HG02938 (cell line): ENCODE measurements at regions not wholly inside any gene's neighbourhood (a gene's known extent, or its start where the extent isn't known, plus 50 kb on each side); places are given as distances from the start of the nearest gene placed in this dataset.
"Not testable (repeated sequence)": the region's sequence is repeated elsewhere in the genome, so short reads cannot be mapped to it uniquely, and the experiment has no call there.

Experiments used
- ATAC-seq: cut with Tn5 transposase; IDR thresholded peaks from one replicate; pipeline ENCODE4 v1.9.1; 2021; ENCODE audit warnings: mild to moderate bottlenecking, moderate library complexity; ENCODE audit not compliant: unreplicated experiment

DNA sequence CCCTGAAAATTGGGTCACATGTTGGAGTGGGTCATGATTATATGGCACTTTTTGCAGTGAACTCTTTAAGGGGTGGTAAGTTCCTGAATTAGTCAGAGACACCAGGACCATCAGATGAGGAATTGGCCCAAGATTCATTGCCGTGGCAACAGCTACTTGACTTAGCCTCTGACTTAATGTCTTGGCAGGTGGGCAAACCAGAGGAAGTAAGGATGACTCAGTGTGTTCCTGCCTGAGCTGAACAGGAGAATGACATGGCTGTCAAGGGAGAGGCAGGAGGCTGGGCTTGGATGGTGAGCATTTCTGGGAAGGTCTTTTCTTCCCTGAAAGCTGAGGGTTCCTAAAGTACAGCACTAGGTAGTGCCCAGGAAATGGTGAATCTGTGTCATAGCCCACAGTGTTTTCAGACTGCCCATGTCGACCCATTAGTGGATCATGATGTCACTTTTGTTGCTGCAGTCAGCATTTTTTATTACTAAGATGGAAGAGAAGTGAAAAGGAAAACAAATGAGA is 170.1 kb upstream of the PWP1 start:
- ATAC-seq = no peak

DNA sequence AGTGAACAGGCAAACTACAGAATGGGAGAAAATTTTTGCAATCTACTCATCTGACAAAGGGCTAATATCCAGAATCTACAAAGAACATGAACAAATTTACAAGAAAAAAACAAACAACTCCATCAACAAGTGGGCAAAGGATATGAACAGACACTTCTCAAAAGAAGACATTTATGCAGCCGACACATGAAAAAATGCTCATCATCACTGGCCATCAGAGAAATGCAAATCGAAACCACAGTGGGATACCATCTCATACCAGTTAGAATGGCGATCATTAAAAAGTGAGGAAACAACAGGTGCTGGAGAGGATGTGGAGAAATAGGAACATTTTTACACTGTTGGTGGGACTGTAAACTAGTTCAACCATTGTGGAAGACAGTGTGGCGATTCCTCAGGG is 167.8 kb upstream of the PWP1 start:
- ATAC-seq = not testable (repeated sequence)

DNA sequence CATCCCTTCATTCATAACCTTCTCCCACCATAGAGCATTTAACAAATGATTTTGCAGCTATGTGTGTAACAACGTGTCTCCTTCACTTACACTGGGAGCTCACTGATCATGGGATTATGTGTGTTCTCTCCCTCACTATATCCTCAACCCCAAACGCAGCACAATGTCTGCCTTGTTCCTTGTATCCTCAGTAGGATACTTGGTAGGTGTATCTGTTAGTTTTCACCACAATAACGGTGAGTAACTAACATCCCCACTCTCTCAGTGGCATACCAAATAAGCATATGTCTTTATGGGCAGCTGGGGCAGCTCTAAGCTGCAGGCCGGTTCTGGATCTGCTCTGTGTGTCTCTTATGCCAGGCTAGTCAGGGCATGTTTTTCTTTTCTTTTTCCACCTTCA is 166.7 kb upstream of the PWP1 start:
- ATAC-seq = no peak

DNA sequence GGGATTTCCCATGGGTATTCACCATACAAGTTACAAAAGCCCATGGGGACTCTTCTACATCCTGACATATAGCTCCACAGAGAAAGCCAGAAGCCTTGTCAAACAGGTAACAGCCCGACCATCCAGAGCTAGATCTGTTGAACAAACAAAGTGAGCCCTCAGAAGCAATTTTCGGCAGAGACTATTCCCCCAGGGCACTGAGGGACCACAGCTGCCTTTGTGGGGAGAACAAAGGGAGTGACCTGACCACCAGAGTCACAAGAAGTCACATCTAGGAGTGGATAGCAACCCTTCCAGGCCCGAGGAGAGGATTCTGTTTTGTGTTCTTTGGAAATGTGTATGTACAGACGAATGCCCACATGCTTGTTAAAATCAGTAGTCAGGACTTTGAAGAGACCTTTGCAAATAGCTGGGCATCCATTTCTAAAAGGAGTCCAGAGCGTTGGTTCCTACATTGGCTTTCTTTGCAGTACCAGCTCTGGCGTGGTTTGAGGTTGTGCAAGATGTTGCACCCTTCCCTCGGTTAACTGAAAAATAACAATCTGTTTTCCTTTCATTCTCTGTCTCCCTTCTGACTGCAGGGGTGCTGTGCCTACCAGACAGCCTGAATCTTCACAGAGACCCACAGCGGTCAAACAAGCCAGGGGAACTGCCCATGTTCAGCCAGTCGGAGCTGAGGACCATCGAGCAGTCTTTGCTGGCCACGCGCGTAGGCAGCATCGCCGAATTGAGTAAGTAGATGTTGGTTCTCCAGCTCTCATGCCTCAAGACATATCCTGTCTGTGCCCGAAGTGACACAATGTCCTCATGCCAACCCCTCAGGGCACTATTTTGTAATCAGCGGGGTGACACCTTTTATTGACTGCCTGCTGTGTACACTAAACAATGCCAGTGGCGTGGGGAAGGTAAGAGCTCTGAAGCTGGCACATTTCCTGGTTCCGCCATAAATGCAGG is 165.4 kb upstream of the PWP1 start:
- no peak for ATAC-seq

DNA sequence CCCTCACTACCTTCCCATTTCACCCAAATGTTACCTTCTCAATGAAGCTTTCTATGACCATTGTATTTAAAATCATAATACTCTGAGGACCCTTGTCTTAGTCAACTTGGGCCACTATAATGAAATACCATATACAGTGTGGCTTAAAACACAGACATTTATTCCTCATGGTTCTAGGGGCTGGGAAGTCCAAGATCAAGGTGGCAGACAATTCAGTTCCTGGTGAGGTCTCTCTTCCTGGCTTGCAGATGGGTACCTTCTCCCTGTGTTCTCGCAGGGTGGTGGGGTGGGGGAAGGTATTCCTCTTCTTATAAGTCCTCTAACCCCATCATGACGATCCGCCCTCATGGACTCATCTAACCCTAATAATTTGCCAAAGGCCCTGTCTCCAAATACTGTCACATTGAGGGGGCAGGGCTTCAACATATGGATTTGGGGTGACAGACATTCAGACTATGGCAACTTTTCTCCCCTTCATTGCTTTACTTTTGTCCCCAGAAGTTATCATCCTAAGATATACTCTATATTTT is 163.7 kb upstream of the PWP1 start:
- ATAC-seq = no peak

DNA sequence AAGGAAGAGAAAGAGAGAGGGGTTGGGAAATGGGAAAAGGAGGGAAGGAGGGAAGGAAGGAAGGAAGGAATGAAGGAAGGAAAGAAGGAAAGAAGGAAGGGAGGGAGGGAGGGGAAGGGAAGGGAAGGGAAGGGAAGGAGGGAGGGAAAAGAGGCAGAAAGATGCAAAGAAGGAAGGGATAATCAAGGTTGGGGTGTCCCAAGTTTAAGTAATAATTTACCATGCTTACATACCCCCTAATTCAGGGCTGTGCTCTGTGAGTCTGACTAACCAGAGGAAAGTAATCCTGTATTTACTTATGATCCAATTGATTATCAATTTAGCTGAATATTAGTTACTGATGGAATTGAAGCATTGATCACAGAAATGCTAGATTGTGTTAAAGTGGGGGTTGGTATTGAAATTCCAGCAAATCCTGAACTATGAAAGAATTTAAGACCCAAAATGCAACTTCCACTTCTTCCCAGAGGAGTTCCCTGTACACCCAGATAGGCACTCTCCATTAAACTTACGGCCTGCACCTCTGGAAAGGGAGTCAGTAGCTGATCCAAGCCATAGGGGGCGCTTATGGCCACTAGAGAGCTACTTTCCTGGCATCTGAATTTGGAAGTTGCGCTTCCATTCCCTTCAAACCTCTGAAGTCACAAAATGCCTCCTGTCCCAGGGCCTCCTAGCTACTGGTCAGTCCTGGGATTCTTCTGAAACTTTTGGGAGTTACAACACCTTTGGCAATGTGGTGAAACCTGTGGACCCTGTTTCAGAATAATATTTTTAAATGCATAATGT is 162.7 kb upstream of the PWP1 start:
- ATAC-seq = no peak

DNA sequence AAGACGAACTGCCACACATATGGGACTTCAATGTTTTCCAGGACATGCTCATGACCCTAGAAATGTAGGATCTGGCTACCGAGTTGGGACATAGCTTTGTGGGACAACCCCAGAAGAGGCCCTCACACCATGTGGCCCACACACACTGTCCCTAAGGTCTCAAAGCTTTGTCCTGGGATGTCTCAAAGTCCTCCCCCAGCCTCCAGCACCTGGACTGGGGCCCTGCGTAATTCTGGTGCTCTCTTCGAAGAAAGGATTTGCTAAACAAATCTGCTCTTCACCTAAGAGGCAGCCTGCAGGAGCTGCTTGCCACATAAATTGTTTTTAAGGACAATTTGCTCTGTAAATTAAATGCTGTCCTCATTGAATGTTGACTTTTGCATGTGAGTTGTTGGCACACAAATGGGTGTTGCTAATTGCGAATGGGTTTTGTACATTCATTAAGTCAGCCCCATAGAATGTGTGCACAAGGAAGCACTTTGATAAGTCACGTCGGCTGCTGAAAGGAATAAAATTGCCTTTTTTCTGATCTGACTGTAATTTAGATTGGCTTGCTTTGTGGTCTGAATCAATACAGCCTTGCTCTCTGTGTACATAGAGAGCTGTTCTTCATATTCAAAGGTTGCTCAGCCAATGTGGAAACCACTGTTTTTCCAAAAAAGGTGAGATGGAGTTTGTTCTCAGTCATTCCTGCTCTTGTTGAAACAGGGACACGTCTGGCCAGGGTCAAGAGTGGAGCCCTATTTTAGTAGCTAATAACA is 161.6 kb upstream of the PWP1 start:
- no peak for ATAC-seq

DNA sequence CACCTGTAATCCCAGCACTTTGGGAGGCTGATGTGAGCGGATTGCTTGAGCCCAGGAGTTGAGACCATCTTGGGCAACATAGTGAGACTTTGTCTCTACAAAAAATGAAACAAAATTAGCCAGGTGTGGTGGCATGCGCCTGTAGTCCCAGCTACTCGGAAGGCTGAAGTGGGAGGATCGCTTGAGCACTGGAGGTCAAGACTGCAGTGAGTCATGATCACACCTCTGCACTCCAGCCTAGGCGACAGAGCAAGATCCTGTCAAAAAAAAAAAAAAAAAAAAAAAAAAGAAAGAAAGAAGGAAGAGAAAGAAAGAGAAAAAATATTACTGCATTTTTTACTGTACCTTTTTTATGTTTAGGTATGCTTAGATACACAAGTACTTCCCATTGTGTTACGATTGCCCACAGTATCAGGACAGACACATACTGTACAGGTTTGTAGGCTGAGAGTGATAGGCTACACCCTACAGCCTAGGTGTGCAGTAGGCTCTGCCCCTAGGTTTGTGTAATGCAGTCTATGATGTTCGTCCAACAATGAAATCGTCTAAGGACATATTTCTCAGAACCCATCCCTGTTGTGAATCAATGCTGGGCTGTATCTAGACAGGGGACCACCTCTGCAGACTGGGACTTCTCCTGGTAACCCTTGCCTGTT is 160.4 kb upstream of the PWP1 start:
- ATAC-seq = no peak

DNA sequence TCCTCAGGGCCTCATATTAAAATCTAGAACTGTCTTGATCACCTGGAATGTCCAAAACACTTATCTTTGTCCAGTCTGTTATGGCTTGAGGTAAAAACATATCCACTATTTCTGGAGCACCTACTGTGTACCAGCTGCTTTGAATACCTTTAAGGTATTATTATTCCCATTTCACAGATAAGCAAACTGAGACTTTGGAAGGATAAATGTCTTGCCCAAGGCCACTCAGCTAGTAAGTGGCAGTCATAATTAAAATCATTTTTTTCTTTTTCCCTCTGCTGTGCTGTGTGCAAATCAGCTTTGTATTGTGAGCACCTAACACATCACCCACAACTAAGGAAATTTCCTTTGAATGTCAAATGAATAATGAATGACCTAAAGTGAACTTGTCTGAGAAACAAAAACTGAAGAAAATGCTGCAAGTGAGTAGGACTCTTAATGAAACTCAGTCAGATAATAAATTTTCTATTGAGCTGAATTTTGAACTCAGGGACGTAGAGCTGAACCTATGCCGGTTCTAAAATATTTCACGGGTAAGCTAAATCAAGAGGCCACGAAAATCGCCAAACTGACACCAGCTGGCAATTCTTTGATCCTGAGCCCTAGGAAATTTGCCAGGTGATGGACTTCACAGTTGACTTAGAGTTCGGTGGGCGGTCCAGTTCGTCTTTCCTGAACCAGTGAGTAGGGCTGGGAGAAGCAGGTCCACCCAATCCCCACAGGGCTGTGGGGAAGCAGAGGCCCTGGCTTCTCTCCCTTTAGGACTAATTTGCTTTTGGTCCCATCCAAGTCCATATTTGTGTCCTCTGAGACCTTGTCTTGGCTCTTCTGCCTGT is 159.7 kb upstream of the PWP1 start:
- ATAC-seq = no peak

DNA sequence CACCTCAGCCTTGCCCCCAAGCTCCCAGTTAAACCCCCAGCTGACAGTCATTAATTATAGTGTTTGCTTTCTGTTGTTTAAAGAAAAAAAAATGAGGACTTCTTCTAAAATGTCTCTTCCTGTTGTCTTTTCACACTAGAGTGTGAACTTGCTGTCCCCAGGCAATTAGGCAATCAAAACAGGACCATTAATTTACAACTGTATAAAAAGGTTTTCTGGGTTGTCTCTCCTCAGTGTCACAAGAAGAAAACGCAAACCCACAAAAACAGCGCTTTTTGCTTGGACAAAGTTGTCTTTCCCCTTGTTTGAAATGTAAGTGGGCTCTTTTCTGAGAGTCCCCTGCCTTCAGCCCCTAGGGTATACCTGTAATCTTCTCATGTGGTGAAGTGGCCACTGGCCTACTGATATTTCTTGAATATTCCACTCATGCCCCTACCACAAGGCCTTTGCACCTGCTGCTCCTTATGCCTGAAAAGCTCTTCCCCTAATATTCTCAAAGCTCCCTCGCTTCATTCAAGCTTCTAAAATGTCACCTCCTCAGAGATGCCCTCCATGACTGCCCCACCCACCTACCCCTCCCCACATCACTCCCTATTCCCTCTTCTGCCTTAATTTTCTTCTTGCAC is 158.9 kb upstream of the PWP1 start:
- no peak for ATAC-seq

DNA sequence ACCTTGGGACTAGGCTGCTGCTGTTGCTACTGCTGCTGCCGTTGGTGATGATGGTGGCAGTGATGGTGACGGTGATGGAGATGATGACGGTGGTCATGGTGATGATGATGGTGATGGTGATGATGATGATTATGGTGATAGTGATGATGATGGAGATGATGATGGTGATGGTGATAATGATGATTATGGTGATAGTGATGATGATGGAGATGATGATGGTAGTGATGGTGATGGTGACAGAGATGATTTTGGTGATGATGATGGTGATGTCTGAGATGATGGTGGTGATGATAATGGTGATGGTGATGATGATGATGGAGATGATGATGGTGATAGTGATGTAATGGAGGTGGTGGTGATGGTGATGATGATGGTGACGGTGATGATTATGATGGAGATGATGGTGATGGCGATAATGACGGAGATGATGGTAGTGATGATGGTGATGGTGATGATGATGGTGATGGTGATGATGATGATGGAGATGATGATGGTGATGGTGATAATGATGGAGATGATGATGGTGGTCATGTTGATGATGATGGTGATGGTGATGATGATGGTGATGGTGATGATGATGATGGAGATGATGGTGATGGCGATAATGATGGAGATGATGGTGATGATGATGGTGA is 156.8 kb upstream of the PWP1 start:
- no peak for ATAC-seq

DNA sequence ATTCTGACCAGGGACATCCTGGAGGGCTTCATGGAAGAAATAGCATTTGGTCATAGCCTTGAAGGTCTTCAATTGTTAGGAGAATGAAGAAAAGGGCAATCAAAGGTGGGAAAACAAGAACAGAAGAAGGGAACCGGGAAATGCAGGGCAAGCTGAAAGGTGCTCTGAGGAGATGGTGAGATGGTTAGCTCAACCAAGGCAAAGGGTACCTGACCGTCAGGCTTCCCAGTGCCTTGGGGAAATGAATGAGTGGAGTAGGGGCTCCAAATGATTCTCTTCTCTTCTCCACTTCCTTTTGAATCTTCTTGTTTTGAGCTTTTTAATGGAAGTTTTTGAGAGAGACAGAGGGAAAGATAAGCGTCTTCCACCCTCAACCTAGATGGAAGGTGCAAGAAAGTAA is 155.6 kb upstream of the PWP1 start:
- no peak for ATAC-seq

DNA sequence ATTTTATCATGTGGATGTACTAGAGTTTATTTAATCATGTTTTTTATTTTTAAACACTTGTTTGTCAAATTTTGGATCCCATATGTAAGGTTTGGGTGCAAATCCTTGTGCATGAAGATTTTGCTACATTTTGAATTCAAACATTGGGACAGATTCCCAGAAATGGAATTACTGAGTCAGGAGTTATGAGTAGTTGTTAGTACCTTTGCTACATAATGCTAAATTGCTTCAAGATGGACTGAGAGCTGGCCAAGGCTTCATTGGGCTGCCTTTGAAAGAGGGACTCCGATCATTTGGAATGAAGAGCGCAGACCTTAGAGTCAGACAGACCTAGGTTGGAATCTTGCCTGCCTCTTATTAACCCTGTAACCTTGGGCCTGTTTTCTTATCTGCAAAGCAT is 154.9 kb upstream of the PWP1 start:
- no peak for ATAC-seq

DNA sequence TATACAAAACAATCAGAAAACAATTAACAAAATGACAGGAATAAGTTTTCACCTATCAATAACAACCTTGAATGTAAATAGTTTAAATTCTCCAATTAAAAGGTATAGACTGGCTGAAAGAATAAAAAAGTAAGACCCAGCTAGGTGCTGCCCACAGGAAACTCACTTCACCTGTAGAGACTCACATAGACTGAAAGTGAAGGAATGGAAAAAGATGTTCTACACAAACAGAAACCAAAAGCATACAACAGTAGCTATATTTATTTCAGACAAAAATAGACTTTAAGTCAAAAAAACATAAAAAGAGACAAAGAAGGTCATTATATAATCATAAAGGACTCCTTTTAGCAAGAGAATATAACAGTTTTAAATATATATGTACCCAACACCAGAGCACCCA is 152.4 kb upstream of the PWP1 start:
- ATAC-seq = no peak

DNA sequence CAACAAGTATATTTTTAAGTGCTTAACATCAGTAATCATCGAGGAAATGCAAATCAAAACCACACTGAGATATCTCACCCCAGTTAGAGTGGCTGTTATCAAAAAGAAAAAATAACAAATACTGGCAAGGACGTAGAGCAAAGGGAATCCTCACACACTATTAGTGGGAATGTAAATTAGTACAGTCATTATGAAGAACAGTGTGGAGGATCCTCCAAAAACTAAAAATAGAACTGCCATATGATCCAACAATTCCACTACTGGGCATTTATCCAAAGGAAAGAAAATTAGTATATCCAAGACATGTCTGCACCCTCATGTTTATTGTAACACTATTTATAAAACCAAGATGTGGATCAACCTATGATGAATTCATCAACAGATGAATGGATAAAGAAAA is 149.0 kb upstream of the PWP1 start:
- no peak for ATAC-seq

DNA sequence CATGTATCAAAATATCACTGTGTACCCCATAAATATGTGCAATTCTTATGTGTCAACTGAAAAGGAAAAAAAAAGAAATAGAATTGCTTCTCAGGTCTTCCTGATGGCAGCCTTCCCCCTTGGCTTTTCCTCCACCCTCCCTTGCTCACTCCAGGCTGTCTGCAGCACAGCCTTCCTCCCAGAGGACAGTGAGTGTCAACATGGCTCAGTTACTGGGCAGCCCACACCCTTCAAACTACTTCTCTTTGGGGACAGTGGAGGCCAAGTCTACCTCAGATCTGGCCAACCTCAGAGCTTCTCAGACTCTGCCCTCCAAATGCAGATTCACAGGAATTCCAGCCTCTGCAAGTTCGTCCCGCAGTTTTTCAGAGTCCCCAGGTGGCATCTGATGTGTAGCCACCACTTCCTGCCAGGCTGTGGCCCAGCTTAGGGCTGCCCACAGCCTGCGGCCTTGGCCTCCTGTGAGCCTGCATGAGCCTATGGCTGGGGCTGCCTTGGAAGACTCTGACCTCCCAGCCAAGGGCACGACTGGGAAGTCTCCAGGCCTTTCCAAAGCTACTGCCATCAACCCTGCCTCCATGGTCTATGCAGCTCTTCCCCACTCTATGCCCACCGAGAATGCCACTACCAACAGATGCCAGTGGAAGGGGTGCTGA is 148.0 kb upstream of the PWP1 start:
- no peak for ATAC-seq

DNA sequence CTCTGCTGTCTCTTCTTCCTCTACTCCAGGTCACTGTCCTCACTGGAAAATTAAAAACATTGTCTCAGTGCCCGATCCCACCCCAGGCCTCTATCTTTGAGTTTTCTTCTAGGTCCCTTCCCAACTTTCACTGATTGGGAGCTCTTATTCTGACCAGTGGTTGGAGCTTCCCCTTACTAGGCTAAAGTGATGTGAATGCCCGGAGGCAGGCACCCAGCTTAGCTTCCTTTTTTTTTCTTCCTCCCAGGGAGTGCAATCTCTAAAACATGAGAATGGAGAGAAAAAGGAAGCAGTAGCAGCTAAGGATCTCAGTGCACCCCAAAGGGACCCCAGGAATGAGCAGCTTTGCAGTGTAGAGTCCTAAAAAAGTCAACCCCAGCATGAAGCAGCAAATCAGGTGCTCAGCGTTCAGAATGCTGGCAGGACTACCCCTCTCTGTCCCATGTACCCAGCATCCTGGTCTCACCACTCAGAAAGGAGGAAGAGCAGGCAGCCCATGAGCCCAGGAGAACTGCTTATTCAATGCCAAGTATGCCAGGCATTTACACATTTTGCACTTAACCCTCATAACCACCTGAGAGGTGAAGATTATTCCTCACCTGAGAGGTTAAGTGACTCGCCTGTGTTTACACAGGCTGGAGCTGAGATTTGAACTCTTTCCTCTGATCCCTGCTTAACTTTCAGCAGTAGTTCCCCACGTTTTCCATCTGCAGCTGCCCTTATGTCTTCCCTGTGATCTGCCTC is 146.2 kb upstream of the PWP1 start:
- ATAC-seq = no peak
